Stimulated activated CD4-positive, alpha-beta T cell treated with anti-CD3 and anti-CD28 coated beads, TNF-alpha, amount 100 ng/mL, for 4 hours (primary cell): ENCODE measurements at regions not wholly inside any gene's neighbourhood (a gene's known extent, or its start where the extent isn't known, plus 50 kb on each side); places are given as distances from the start of the nearest gene placed in this dataset.

ENCODE experiments used
- DNase-seq, 3 experiments: peaks; one replicate each; pipeline ENCODE4 v3.0.0-alpha.2; 2020; ENCODE audit warnings: low read depth in 3 of 3

DNA sequence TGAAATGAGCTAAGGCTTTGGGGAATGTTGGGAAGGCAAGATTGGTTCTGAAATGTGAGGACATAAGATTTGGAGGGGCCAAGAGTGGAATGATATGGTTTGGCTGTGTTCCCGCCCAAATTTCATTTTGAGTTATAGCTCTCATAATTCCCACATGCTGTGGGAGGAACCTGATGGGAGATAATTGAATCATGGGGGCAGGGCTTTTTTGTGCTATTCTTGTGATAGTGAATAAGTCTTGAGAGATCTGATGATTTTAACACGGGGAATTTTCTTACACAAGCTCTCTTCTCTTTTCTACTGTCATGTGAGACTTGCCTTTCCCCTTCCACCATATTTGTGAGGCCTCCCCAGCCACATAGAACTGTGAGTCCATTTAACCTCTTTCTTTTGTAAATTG lies 157.6 kb upstream of the C1QTNF7 start:
- DNase-seq, result no peak

DNA sequence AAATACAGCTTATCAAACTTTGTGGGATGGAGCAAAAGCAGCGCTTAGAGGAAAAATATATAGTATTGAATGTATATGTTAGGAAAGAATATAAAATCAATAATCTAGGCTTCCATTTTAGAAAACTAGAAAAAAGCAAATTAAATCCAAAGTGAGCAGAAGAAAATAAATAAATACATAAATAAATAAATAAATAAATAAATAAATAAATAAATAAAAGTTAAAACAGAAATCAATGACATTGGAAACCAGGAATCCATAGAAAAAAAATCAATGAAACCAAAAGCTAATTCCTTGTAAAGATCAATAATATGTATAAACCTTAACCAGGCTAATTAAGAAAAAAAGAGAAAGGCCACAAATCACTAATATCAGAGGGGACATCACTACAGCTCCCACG lies 141.8 kb upstream of the C1QTNF7 start:
- no peak for DNase-seq

DNA sequence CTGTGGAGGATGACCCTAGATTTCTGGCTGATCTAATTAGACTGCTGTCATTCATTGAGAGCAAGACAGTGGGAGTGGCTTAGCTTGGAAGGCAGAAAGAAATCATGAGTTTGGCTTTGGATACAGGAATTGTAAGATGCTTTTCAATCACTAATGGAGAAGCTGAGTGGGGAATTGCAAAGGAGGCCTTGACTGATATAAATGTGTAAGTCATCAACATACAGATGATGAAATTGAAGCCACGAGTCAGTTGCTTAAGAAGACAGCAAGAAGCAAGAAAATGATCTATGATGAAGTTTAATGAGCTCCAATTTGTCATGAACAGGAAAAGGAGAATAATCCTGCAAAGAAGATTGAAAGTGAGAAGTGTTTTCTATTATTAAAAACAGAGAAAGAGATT lies 136.7 kb upstream of the C1QTNF7 start:
- no peak for DNase-seq

DNA sequence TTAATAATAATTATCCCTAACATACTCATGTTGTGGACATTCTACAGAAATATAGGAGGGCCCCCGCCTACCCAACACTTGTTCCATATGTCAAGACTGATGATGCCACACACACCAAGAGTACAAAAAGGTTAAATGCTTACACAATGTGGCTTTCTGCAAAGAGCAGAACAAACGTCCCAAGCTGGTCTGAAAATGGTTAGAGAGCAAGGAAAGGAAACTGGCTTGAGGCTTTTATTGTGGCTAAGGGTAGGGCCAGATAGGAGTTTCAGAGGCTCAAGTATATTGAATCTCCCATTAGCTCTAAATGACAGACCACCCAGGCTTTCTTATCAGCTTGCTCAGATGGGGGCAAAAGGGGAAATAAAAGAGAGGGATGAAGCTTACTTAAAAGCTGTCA lies 134.1 kb upstream of the C1QTNF7 start:
- DNase-seq, result no peak

DNA sequence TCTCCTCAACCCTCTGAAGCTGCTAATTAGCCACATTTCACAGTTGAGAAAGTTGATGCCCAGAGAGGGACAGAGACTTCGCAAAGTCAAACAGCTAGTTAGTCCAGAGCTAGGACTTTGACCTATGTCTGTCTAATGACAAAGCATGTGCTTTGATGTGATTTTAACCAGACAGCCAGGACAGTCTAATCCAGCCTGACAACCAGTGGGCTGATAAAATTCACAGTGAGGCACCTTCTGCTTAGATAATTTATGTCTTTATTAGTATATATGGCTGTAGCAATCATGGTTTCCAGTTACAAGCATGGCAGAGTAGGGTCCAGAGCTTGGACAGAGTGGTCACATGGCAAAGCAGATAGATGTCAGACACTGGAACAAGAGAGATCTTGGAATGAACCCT lies 133.6 kb upstream of the C1QTNF7 start:
- DNase-seq, result no peak

DNA sequence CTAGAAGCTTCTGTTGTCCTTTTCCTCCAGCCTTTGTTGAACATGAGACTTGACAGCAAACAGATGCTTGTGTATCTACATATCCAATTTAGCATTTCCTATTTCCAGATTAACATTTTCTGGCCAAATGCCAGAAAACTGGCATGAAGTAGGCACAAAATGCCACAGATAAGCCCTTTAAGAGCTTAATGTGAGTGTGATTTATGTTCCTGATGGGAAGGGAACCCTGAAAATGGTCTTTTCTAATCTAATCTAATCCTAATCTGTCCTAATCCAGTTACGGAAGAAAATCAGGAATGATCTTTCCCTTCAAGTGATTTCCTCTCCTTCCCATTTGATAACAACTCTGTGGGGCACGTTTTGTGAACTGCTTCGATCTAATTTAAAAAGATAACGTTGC lies 133.0 kb upstream of the C1QTNF7 start:
- no peak for DNase-seq

DNA sequence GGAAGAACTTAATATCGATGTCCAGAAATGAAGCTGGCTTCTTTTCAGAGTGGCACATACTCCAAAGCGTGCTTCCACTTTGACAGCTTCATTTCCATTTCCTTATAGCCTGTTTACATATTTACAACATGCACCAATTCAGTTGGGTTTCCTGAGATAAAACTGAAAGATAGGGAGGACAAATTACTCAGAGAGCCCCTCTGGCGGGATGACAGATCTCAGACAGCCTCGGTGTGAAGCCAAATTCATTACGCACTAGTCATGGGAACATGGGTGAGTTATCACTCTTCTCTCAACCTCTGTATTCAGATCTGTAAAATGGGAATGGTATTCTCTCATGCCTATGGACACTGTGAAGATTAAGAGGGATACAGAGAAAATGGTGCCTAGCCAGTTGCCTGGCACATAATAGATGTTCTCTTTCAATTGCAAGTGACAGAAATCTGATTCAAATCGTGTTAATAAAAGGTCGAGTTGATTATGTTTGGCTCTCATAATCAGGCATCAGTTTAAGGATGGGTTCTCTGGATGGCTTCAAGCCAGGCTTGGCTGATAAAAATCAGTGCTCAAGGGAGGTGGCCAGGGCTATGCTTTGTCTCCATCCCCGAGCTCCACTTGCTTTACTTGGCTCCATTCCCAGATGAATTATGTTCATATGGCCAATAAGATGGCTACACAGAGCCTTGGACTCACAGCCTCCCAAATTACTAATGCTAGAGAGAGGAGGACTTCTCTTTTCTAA lies 132.2 kb upstream of the C1QTNF7 start:
- DNase-seq, result no peak

DNA sequence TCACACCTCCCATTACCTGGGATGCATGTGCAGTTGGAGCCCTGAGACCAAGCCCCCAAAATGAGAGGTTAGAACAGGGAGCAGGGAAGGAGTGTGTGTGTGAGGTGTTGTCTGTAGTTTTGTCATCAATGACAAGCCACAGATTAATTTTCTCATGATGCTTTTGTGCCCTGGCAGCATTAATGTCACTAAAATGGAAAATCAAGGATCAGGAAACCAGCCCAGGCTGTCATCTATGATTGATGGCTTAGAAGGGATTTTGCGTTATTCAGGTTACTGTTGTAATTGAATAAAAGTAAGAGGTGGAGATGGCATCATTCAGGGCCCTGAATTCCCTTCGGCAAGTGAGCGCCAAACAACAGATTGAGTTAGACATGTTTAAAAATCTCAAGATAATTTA lies 130.5 kb upstream of the C1QTNF7 start:
- no peak for DNase-seq

DNA sequence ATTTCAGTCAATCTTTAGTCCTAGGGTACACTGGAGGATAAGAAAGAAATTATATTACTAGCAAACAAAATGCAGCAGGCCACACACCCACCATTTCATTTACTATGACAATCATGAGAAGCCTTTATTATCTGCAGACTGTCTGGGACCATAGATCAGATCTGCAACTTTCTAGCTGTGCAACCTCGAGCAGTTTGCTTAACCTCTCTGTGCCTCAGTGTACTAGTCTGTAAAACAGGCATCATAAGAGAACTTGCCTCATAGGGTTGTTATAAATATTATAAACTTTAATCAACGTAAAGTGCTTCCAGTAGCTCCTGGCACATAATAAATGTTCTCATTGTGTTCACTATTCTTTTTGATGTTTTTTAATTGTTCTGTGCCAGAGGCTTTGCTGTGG lies 128.2 kb upstream of the C1QTNF7 start:
- DNase-seq, result no peak

DNA sequence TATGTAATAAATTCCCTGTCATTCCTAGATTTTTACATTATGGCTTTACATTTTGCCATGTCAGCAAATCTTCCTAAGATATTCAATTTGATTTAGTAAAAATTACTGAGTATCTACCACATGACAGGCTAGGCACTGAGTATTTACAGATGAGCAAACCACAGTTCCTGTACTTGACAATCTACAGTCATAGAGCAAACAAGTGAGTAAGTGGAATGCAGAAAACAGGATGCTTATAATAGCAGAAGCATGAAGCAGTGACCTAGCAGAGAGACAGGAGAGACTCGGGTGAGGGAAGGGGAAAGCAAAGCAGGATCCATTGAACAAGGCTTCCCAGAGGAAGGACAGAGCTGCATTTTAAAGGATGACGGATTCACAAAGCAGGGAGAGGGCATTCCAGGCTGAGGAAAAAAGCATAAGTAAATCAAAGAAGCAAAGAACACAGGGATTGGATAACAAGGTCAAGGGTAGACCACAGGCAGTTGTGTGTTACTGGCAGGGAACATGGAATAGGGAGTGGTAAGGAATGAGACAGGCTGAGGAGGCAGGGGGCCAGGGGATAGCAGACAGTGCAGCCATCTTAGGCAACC lies 124.7 kb upstream of the C1QTNF7 start:
- DNase-seq, result no peak

DNA sequence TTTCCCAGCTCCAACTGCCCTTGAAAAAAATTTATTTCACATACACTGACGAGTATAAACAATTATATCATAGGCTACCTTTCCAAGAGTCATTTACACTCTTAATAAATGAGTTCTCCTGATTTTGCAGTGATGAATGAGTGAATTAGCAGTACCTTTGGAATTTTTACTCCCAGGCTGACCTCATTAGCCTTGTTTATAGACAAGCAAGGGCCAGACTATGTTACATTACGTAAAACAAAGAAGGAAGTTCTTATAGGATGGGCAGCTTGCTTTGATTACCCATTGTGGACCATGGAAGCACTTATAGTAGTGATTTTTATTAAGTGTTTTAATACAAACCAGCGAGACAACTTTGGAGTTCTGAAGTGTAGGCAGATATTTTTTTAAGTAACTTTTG lies 112.9 kb upstream of the C1QTNF7 start:
- no peak for DNase-seq

DNA sequence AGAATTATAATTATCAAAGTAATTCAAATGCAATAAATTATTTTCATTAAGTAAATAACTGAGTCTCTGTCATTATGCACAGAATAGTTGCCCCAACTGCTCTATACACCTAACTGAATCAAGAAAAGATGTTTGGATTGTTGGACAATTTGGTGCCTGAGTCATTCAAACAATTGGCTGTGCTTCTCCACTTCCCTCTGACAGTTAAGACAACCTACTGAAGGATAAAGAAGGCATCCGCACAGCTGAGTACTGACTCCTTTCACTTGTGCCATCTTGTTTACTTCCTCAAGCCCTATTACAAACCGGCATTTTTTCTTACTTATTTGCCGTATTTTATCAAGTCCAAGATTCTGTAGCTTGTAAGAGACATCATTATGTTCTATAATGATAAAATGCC lies 110.6 kb upstream of the C1QTNF7 start:
- DNase-seq, result no peak

DNA sequence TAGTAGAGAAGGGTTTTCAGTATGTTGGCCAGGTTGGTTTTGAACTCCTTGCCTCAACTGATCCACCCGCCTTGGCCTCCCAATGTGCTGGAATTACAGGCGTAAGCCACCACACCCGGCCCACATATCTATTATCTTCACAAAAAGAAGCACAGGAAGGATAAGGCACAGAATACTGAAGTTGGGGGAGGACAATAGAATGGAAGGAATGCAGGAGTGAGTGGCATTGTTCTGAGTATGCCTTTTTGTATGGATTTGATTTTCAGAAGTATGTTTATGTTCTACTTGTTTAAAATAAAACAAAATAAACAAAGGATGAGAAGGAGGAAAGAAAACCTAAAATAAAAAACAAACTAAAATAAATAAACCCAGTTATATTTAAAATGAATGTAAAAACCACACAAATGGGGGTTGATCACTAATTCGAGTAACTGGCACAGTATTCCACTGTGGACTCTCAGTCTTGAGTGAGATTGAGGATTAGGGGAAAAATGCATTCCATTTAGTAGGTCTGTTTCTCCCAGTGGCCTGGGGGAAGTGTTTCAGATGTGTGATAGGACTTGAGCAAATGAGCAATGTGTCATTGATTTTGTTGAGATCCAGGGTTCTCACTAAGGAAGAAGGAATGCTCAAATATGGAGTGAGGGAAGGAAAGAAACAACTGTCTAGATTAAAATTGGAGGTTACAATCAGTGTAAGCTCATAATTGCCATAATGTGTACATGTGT lies 109.0 kb upstream of the C1QTNF7 start:
- no peak for DNase-seq

DNA sequence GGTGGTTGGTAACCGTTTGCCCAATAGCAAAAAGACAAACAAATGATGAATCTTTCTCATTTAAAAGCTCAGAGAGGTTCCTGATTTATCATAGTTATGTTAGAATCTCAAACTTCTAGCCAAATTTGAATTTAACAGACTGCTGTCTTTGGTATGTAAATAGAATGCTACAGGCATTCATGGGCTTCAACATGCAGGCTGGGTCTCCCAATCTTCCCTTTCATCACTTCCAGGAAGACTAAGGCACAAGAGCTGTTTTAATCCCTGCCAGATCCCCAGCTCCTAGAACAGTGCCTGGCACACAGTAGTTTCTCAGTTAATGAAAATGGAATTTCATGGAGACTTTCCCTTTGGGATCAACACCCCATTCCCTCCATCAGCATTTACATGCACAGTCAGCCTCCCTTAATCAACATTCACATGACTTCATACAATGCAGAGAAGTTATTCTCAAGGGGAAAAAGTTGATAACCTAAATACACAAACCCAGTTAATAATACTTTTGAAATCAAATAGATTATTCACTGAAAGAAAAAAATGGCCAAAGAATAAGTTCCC lies 107.6 kb upstream of the C1QTNF7 start:
- DNase-seq, result no peak

DNA sequence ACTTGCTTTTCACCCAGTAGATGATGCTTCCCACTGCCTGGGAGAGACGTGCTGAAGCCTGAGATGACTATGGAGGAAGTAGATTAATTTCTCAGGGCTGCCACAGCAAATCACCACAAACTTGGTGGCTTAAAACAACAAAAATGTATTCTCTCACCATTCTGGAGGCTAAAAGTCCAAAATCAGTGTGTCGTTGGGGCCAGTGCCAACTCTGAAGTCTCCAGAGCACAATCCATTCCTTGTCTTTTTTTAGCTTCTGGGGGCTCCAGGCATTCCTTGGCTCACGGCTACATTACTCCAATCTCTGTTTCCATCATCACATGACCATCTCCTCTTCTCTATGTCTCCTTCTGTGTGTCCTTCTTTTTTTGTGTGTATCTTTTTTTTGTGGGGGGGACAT lies 105.8 kb upstream of the C1QTNF7 start:
- DNase-seq, result no peak

DNA sequence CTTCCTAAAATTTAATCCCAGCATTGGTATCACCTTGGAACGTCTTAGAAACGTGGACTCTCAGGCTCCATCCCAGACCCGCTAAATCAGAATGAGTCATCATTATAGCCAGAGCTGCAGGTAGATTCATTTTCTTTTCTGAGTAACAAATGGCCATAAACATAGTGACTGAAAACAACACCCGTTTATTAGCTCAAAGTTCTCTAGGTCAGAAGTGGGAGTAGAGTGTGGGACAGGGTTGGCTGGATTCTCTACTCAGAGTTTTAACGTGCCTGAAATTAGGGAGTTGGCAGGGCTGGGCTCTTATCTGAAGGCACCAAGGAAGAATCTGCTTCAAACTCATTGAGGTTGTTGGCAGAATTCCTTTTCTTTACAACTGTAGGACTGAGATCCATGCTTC lies 101.8 kb upstream of the C1QTNF7 start:
- no peak for DNase-seq

DNA sequence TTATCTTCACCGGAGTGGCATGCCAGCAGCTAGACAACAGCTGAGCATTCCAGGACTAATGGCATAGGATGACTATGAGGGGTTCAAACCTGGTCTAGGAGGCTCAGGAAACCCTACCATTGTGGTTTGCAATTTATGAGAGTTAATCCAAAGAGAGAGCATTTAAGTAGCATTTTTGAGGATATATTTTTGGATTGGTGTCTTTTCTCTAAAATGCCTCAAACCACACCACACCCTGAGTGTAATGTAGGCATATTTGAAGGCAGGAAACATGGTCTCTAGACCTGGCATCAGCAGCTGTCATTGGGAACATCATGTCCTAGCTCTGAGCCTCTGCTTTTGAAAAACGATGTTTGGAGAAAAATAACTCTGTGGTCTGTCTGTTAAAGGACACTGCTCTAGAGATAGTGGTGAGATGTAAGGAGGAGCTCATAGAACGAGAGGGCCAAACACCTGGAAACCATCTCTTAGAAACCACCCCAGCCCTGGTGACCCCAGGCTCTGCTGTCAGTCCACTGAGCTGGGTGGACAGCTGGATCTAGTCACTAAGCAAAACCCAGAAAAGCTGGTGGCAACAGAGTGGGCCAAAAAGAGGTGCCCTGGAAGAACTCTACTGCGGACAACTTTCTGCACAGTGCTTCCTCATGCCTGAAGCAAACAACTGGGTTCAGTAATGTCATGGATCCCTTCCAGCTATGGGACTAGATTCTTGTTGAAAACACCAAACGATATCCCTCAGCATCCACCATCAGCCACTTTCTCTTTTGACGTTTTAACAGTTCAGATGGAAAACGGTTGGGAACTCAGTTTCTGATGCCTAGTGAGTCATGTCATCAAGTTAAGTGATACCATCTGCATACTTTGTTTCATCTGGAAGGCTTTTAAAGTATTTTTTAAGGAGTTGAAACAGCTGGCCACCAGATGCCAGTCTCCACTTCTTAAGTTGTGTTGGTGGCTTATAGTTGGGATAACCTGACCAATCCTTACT lies 100.2 kb upstream of the C1QTNF7 start:
- DNase-seq, result no peak

DNA sequence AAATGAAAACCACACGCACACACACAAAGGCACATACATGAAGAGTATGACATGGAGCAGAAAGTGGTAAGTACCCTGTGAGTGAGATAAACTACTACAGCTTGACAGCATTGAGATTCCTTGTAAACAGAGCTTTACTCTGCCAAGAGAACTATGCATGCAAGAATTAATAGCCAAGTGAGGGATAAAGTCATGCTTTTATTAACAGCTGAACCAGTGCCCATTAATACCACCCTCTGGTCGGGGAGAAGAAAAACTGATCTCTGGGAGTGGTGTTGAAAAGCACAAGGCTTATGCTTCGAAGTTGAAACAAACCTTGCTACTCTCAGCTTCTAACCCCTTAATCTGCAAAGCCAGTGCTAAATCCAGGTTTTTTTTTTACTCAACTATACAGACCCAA lies 95.9 kb upstream of the C1QTNF7 start:
- no peak for DNase-seq

DNA sequence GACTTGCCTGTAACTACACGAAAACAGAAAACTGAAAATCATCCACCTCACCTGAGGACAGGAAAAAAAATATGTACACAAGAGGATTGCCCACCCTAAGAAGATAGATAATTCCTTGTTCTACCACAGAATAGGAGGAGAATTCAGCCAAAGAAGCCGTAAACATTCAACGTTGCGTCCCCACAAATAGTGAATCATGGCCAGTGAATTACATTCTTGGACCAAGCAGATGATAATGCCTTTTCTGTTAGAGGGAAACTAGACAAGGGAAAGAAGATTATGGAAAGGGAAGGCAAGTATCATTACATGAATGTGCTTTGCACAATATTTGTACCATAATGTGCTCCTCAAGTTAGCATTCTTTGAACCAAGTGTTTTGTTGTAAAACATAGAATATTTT lies 95.5 kb upstream of the C1QTNF7 start:
- DNase-seq, result no peak

DNA sequence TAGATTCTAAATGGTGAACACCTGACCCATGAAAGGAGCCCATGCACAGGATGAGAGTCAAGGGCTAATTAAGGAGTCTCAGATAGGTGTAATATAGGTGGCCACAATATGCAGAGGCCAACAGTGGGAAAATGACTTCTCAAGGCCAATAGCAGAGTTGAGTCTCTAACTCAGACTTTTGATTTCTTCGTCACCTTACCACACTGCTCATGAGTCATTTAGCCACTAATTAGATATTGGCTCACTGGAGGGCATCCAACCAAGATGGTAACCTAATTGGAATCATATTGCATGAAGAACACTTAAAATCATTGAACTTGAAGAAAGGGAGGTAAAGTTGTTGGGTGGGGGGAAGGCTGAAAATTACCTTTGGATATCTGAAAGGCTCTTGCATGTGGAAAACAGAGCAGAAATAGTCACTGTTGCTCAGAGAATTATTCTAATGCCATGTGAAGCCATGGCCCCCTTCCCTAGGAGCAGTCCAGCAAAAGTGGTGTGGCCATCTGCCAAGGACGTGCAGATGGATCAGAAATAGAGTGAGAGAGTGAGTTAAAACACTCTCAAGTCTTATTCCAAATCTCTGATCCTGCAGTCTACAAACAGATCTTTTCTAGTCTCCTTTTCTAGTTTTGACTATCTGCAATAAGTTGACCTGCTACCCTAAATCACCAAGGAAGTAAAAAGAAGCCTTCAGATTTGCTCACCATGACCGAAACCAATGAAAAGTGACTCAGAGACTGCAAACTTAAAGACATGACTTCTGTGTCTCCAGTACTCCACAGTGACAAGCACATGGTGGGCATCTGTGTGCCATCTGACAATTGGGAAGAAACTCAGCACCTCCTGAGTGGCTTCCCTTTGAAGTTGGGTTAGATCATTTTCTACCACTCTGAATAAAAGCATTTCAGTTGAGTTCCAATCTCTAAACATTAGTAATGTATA lies 93.9 kb upstream of the C1QTNF7 start:
- DNase-seq, result no peak
